HepG2 (cell line): ENCODE measurements at regions not wholly inside any gene's neighbourhood (a gene's known extent, or its start where the extent isn't known, plus 50 kb on each side); places are given as distances from the start of the nearest gene placed in this dataset.
A peak's percentile ranks its signal among the peaks of the same experiment; 100 is the strongest.

Experiments
- DNMT3B ChIP-seq: conservative IDR thresholded peaks from 2 replicates; pipeline ENCODE4 v1.6.1; 2016; ENCODE audit warnings: missing biosample characterization, control low read depth
- EZH2 ChIP-seq: conservative IDR thresholded peaks from 2 replicates; pipeline ENCODE4 v1.6.1; 2012; ENCODE audit warnings: mild to moderate bottlenecking, low read depth, low read length, moderate library complexity
- HIVEP1 ChIP-seq: sonication (generic); formaldehyde crosslinking; IDR thresholded peaks from 2 replicates; pipeline ENCODE4 v1.4.0; 2020; ENCODE audit warnings: mild to moderate bottlenecking, missing genetic modification reagents
- KLF11 ChIP-seq: IDR thresholded peaks from 2 replicates; pipeline ENCODE4 v1.6.1; 2016; ENCODE audit warnings: missing compliant biosample characterization
- NR2F1 ChIP-seq, 2 experiments: fragments of 450-650 bp in 1 of 2; formaldehyde crosslinking in 1 of 2; IDR thresholded peaks; 2 replicates each; pipeline versions ENCODE4 v1.5.0 to v1.6.1; 2016 to 2020; ENCODE audit warnings: mild to moderate bottlenecking in 1 of 2, missing compliant biosample characterization in 1 of 2, missing genetic modification reagents in 1 of 2, moderate library complexity in 1 of 2
- PRMT3 ChIP-seq: sonication (generic); formaldehyde crosslinking; IDR thresholded peaks from 2 replicates; pipeline ENCODE4 v1.8.1; 2022; ENCODE audit warnings: low read depth, mild to moderate bottlenecking, moderate library complexity, missing genetic modification reagents, borderline replicate concordance
- RAD21 ChIP-seq: fragments of 450-650 bp; formaldehyde crosslinking; IDR thresholded peaks from 2 replicates; pipeline ENCODE4 v1.5.0; 2020; ENCODE audit warnings: mild to moderate bottlenecking
- SOX5 ChIP-seq: IDR thresholded peaks from 2 replicates; pipeline ENCODE4 v1.6.1; 2016; ENCODE audit warnings: borderline replicate concordance
- STAT5B ChIP-seq: sonication (generic); formaldehyde crosslinking; IDR thresholded peaks from 2 replicates; pipeline ENCODE4 v1.4.0; 2020; ENCODE audit warnings: missing genetic modification reagents
- ZMAT3 ChIP-seq: sonication (generic); formaldehyde crosslinking; conservative IDR thresholded peaks from 2 replicates; pipeline ENCODE4 v1.7.0; 2021; ENCODE audit warnings: missing genetic modification reagents
- ZNF44 ChIP-seq: sonication (generic); formaldehyde crosslinking; IDR thresholded peaks from 2 replicates; pipeline ENCODE4 v1.5.1; 2020; ENCODE audit warnings: mild to moderate bottlenecking, missing genetic modification reagents
- ZNF616 ChIP-seq: sonication (generic); formaldehyde crosslinking; IDR thresholded peaks from 2 replicates; pipeline ENCODE4 v1.5.0; 2020; ENCODE audit warnings: low read depth, mild to moderate bottlenecking, missing genetic modification reagents
- ZNF766 ChIP-seq: sonication (generic); formaldehyde crosslinking; IDR thresholded peaks from 2 replicates; pipeline ENCODE4 v1.5.0; 2020; ENCODE audit warnings: missing genetic modification reagents, borderline replicate concordance
- TF ChIP-seq, protein P1 (sequence below): IDR thresholded peaks from 2 replicates; pipeline ENCODE4 v1.6.1; 2018; ENCODE audit warnings: missing genetic modification reagents
- TF ChIP-seq, protein P2 (sequence below): sonication (generic); formaldehyde crosslinking; IDR thresholded peaks from 2 replicates; pipeline ENCODE4 v1.8.0; 2022; ENCODE audit warnings: missing genetic modification reagents, mild to moderate bottlenecking, borderline replicate concordance
- TF ChIP-seq, protein P3 (sequence below): sonication (generic); formaldehyde crosslinking; IDR thresholded peaks from 2 replicates; pipeline ENCODE4 v1.9.0; 2021; ENCODE audit warnings: mild to moderate bottlenecking, missing genetic modification reagents
- TF ChIP-seq, protein P4 (sequence below): sonication (generic); formaldehyde crosslinking; conservative IDR thresholded peaks from 2 replicates; pipeline ENCODE4 v1.4.0; 2020; ENCODE audit warnings: missing genetic modification reagents
- TF ChIP-seq, protein P5 (sequence below): sonication (generic); formaldehyde crosslinking; IDR thresholded peaks from 2 replicates; pipeline ENCODE4 v1.4.0; 2020; ENCODE audit warnings: missing genetic modification reagents

DNA sequence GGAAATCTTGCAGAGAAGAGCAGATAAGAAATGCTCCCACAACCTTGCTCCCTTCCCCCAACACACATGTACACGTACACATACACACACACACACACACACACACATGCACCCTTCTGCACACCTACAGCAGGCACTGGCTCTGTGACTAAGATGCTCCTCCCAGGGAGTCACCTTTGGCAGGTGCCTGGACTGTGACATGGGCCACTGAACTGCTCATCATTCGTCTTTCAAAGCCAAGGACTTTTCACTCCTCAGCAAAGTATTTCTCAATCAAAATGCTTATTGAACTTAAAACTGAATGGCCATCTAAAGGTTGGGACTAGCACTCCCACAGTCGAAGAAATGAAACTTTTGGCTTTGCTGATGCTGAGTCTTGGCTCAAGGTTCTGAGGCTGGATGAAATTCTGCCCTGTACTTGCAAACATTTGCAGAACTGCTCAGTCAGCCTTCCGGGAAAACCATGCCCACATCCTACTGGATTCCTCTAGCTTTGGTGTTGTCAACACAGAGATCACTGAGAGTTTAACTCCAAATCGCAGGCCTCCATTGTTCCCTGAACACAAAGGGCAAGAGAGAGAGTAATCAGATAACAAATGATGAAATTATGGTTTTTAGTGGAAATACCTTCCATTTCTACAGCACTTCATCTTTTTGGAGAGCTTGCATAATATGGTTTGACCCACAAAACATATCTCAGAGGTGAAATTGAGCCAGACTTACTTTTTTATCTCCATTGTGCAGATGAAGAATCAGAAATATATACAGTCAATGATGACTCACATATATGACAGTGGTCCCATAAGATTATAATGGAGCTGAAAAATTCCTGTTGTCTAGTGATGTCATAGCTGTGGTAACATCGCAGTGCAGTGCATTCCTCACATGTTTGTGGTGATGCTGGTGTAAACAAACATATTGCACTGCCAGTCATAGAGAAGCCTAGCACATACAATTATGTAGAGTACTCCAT is 72.4 kb upstream of the BCAR3 start (continued):
- TF ChIP-seq NR2F1 (CRISPR knock-in tag; IDR thresholded peaks at IDR 0.05) (no peak), DNMT3B (CRISPR knock-in tag) (no peak), HIVEP1 (no peak), ZNF616 (CRISPR knock-in tag) (no peak), SOX5 (CRISPR knock-in tag) (peak; percentile 95), EZH2 (no peak), KLF11 (no peak), STAT5B (no peak), PRMT3 (CRISPR knock-in tag) (no peak), RAD21 (CRISPR knock-in tag) (no peak), ZNF44 (CRISPR knock-in tag) (no peak), ZMAT3 (no peak), ZNF766 (CRISPR knock-in tag) (no peak)
- TF ChIP-seq, protein P1, sequence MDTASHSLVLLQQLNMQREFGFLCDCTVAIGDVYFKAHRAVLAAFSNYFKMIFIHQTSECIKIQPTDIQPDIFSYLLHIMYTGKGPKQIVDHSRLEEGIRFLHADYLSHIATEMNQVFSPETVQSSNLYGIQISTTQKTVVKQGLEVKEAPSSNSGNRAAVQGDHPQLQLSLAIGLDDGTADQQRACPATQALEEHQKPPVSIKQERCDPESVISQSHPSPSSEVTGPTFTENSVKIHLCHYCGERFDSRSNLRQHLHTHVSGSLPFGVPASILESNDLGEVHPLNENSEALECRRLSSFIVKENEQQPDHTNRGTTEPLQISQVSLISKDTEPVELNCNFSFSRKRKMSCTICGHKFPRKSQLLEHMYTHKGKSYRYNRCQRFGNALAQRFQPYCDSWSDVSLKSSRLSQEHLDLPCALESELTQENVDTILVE (CRISPR knock-in tag) = no peak
- TF ChIP-seq, protein P2, sequence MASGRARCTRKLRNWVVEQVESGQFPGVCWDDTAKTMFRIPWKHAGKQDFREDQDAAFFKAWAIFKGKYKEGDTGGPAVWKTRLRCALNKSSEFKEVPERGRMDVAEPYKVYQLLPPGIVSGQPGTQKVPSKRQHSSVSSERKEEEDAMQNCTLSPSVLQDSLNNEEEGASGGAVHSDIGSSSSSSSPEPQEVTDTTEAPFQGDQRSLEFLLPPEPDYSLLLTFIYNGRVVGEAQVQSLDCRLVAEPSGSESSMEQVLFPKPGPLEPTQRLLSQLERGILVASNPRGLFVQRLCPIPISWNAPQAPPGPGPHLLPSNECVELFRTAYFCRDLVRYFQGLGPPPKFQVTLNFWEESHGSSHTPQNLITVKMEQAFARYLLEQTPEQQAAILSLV (CRISPR knock-in tag) = no peak
- TF ChIP-seq, protein P3, sequence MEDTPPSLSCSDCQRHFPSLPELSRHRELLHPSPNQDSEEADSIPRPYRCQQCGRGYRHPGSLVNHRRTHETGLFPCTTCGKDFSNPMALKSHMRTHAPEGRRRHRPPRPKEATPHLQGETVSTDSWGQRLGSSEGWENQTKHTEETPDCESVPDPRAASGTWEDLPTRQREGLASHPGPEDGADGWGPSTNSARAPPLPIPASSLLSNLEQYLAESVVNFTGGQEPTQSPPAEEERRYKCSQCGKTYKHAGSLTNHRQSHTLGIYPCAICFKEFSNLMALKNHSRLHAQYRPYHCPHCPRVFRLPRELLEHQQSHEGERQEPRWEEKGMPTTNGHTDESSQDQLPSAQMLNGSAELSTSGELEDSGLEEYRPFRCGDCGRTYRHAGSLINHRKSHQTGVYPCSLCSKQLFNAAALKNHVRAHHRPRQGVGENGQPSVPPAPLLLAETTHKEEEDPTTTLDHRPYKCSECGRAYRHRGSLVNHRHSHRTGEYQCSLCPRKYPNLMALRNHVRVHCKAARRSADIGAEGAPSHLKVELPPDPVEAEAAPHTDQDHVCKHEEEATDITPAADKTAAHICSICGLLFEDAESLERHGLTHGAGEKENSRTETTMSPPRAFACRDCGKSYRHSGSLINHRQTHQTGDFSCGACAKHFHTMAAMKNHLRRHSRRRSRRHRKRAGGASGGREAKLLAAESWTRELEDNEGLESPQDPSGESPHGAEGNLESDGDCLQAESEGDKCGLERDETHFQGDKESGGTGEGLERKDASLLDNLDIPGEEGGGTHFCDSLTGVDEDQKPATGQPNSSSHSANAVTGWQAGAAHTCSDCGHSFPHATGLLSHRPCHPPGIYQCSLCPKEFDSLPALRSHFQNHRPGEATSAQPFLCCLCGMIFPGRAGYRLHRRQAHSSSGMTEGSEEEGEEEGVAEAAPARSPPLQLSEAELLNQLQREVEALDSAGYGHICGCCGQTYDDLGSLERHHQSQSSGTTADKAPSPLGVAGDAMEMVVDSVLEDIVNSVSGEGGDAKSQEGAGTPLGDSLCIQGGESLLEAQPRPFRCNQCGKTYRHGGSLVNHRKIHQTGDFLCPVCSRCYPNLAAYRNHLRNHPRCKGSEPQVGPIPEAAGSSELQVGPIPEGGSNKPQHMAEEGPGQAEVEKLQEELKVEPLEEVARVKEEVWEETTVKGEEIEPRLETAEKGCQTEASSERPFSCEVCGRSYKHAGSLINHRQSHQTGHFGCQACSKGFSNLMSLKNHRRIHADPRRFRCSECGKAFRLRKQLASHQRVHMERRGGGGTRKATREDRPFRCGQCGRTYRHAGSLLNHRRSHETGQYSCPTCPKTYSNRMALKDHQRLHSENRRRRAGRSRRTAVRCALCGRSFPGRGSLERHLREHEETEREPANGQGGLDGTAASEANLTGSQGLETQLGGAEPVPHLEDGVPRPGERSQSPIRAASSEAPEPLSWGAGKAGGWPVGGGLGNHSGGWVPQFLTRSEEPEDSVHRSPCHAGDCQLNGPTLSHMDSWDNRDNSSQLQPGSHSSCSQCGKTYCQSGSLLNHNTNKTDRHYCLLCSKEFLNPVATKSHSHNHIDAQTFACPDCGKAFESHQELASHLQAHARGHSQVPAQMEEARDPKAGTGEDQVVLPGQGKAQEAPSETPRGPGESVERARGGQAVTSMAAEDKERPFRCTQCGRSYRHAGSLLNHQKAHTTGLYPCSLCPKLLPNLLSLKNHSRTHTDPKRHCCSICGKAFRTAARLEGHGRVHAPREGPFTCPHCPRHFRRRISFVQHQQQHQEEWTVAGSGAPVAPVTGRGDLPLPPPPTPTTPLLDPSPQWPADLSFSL (CRISPR knock-in tag) = no peak
- TF ChIP-seq, protein P4, sequence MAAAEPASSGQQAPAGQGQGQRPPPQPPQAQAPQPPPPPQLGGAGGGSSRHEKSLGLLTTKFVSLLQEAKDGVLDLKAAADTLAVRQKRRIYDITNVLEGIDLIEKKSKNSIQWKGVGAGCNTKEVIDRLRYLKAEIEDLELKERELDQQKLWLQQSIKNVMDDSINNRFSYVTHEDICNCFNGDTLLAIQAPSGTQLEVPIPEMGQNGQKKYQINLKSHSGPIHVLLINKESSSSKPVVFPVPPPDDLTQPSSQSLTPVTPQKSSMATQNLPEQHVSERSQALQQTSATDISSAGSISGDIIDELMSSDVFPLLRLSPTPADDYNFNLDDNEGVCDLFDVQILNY = no peak
- TF ChIP-seq, protein P5, sequence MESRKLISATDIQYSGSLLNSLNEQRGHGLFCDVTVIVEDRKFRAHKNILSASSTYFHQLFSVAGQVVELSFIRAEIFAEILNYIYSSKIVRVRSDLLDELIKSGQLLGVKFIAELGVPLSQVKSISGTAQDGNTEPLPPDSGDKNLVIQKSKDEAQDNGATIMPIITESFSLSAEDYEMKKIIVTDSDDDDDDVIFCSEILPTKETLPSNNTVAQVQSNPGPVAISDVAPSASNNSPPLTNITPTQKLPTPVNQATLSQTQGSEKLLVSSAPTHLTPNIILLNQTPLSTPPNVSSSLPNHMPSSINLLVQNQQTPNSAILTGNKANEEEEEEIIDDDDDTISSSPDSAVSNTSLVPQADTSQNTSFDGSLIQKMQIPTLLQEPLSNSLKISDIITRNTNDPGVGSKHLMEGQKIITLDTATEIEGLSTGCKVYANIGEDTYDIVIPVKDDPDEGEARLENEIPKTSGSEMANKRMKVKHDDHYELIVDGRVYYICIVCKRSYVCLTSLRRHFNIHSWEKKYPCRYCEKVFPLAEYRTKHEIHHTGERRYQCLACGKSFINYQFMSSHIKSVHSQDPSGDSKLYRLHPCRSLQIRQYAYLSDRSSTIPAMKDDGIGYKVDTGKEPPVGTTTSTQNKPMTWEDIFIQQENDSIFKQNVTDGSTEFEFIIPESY (CRISPR knock-in tag) = no peak
